ENCODE measurements at regions not wholly inside any gene's neighbourhood (a gene's known extent, or its start where the extent isn't known, plus 50 kb on each side); places are given as distances from the start of the nearest gene placed in this dataset.

DNA sequence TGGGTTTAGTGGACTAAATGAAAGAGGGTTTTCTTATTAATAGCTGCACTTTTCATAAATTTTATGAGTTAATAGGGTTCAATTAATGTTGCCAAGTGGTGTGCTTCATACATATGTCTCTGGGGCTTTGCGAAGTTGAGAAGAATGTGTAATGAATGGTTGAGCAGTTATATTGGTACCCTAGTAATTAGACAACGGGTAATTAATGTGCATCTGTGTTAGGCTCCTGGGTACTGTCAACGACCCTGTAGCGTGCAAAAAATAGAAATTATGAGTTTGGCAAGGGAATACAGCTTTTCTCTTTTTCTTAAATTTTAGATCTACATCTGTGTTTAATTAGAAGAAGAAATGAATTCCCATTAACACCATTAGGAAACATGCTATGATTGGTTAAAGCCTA, 1027.7 kb downstream of the ARAP2 start:
- DNase-seq (ENCODE audit: insufficient read length) (no peak), FAIRE-seq (no peak)
- no peak for TF ChIP-seq POLR2A (IDR thresholded peaks at IDR 0.05; ENCODE audit: low read depth, low read length)
- TF ChIP-seq POLR2AphosphoS5 (IDR thresholded peaks at IDR 0.05; ENCODE audit: low read depth, low read length): no peak
- no peak for TF ChIP-seq TAF1 (IDR thresholded peaks at IDR 0.05; ENCODE audit: borderline replicate concordance, low read depth, low read length)

DNA sequence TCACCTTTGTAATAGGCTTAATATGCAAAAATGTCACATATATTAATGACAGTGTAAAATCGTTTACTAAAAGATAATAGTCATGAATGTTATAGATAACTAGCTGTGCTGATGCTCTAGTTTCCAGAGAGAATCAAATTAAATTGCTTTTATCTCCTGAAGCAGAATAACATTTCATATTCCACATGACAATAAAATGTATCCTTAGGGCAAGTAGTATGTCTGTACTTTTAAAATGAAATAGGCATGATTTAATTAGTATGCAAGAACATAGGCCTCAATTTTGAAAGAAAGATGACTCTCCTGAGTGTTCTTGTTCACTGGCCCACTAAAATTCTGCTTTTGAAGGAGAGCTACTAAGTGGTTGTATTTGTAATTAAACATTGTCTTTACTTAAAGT, 1027.0 kb downstream of the ARAP2 start:
- no peak for FAIRE-seq
- no peak for TF ChIP-seq POLR2A (IDR thresholded peaks at IDR 0.05; ENCODE audit: low read depth, low read length)
- TF ChIP-seq TAF1 (IDR thresholded peaks at IDR 0.05; ENCODE audit: borderline replicate concordance, low read depth, low read length): no peak
- no peak for TF ChIP-seq POLR2AphosphoS5 (IDR thresholded peaks at IDR 0.05; ENCODE audit: low read depth, low read length)
- DNase-seq (ENCODE audit: insufficient read length): no peak

DNA sequence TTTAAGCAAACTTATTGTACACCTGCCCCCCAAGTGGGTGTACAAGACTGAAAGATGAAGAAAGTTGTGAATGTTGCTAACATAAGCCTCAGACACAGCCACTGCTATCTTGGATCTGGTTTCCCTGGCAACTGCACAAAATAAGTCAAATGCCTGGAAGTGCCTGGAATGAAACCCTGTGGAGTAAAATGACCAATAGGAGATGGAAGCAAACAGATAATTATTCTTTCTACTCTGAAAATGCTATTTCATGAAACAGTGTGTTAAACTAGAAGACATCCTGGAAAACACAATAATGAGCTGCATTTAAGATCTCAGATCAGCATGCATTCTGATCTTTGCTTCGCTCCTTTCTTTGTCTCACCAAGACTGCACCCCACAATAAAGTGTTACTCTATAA, 1016.0 kb downstream of the ARAP2 start:
- no peak for DNase-seq (ENCODE audit: insufficient read length)
- FAIRE-seq: no peak
- TF ChIP-seq POLR2AphosphoS5 (IDR thresholded peaks at IDR 0.05; ENCODE audit: low read depth, low read length): no peak
- TF ChIP-seq TAF1 (IDR thresholded peaks at IDR 0.05; ENCODE audit: borderline replicate concordance, low read depth, low read length): no peak
- TF ChIP-seq POLR2A (IDR thresholded peaks at IDR 0.05; ENCODE audit: low read depth, low read length): no peak

DNA sequence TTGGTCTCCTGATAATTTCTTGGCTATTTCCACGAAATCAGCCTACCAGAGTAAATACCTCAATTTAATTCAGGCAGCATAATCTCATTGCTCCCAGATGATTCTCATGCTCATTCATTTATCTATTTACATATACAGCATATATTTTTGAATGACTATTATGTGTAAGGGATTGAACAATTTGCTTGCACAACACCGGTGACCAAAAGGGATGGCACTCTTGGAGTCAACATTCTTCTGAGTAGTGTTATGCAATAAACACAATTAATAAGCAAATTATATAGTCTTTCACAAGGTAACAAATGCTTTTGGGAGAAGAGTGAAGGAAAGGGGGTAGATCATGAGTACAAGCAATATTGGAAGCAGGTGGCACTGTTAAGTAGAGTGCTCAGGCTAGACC, 1015.3 kb downstream of the ARAP2 start:
- TF ChIP-seq POLR2A (IDR thresholded peaks at IDR 0.05; ENCODE audit: low read depth, low read length) (no peak), POLR2AphosphoS5 (IDR thresholded peaks at IDR 0.05; ENCODE audit: low read depth, low read length) (no peak), TAF1 (IDR thresholded peaks at IDR 0.05; ENCODE audit: borderline replicate concordance, low read depth, low read length) (no peak)
- DNase-seq (ENCODE audit: insufficient read length) (no peak), FAIRE-seq (no peak)

DNA sequence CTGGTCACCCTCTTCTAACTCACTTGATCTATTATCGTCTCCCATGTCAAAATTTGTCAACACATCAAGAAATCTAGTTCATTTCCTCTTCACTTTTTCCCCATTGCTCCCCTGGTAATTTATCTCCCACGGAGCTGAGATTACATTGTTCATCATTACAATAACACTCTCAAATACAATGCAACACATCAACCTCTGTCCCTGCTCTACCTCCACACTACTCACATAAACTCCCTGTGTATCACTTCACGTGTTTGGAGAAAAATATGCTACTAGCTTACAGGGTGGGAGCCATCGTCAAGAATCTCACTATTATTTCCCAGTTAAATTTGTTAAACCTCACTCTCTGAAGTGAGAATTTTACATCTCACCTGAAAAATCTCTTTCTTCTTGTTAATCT, 1006.4 kb downstream of the ARAP2 start:
- no peak for TF ChIP-seq POLR2AphosphoS5 (IDR thresholded peaks at IDR 0.05; ENCODE audit: low read depth, low read length)
- TF ChIP-seq POLR2A (IDR thresholded peaks at IDR 0.05; ENCODE audit: low read depth, low read length): no peak
- no peak for TF ChIP-seq TAF1 (IDR thresholded peaks at IDR 0.05; ENCODE audit: borderline replicate concordance, low read depth, low read length)
- no peak for DNase-seq (ENCODE audit: insufficient read length)
- FAIRE-seq: no peak

DNA sequence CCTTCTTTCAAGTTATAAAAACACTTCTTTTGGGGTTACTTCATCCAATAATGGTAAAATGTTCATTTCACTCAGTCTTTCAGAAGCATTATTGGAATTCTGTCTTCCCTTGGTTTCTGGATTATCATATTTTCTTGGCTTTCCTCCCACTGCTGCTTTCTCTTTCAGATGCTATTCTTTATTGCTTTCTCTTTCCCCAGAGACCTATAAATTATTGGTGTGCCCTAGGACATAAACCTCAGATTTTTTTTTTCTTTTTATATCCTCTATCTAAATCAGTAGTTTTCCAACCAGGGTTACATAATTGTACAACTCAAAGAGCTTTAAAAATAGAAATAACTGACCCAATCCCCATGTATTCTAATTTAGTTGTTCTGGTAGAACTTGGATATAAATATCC, 1005.5 kb downstream of the ARAP2 start:
- DNase-seq (ENCODE audit: insufficient read length) (no peak), FAIRE-seq (no peak)
- TF ChIP-seq POLR2AphosphoS5 (IDR thresholded peaks at IDR 0.05; ENCODE audit: low read depth, low read length) (no peak), TAF1 (IDR thresholded peaks at IDR 0.05; ENCODE audit: borderline replicate concordance, low read depth, low read length) (no peak), POLR2A (IDR thresholded peaks at IDR 0.05; ENCODE audit: low read depth, low read length) (no peak)

DNA sequence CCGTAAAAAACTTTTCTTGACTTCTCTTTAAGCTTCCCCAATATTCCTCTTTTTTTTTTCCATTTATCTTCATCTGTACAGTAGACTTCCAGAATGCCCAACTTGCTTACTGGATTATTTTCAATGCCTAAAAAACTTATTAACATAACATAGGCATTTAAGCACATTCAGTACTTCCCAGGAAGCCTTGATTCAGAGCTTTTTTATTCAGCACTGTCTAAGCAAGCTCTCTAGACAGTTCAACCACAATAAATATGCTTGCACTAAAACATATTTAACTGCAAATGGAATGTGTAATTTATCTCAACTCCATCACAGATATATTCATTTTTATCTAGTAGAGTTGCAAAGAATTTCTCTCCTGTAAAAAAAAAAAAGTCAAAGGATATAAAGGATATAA, 997.8 kb downstream of the ARAP2 start:
- TF ChIP-seq TAF1 (IDR thresholded peaks at IDR 0.05; ENCODE audit: borderline replicate concordance, low read depth, low read length) (no peak), POLR2A (IDR thresholded peaks at IDR 0.05; ENCODE audit: low read depth, low read length) (no peak), POLR2AphosphoS5 (IDR thresholded peaks at IDR 0.05; ENCODE audit: low read depth, low read length) (no peak)
- FAIRE-seq: no peak
- no peak for DNase-seq (ENCODE audit: insufficient read length)

DNA sequence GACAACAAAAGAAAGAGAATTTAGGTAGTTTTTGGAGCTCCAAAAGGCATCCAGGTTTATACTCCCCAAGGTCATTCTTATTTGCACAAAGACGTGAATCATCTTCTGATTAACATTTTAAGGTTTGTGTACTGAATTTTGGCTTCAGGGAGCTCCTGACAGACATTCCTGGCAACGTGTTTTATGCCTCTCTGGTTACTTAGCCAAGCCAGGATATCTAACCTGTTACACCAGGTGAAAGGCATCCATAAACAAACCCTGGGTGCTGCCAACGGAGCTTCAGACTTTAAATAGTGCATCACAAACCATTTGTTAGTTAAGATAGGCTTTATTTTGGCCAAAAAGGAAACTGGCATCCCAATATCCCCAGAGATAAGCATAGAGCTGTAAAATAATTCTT, 997.3 kb downstream of the ARAP2 start:
- TF ChIP-seq TAF1 (IDR thresholded peaks at IDR 0.05; ENCODE audit: borderline replicate concordance, low read depth, low read length) (no peak), POLR2A (IDR thresholded peaks at IDR 0.05; ENCODE audit: low read depth, low read length) (no peak), POLR2AphosphoS5 (IDR thresholded peaks at IDR 0.05; ENCODE audit: low read depth, low read length) (no peak)
- no peak for DNase-seq (ENCODE audit: insufficient read length)
- no peak for FAIRE-seq

DNA sequence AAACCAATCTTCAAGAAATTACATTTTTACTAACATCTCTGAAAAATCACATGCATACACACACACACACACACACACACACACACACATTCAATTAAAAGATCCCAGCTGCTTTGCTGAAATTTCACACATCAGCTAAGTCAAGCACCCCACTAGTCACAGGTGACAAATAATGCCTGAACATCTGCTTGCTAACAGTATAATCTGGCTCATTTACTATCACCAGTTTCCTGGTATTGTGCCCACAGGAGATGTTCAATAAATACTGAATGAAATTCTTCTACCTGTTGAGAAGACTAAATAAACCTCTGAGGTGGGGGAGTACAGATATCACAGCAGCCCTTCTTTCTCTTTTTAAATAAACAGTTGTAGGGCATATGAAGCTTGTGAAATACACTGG, 994.0 kb downstream of the ARAP2 start:
- DNase-seq (ENCODE audit: insufficient read length) (no peak), FAIRE-seq (no peak)
- no peak for TF ChIP-seq POLR2AphosphoS5 (IDR thresholded peaks at IDR 0.05; ENCODE audit: low read depth, low read length)
- no peak for TF ChIP-seq POLR2A (IDR thresholded peaks at IDR 0.05; ENCODE audit: low read depth, low read length)
- no peak for TF ChIP-seq TAF1 (IDR thresholded peaks at IDR 0.05; ENCODE audit: borderline replicate concordance, low read depth, low read length)

DNA sequence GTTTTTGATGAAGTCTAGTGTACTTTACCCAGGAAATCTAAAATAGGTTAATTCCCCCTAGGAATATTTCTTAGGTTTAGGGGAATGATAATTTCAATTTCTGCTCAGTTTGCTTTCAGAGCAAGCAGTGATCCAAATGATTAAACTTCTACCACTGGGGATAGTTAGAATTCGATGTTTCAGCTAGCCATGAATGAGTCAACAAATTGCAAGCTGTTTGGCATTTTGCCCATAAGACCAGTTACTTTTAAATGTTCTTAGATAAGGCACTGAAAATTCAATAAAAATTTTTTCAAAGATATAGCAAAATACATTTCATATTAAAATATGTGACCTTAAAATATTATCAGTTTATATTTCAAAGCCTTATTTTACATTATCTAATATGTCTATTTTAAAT, 993.6 kb downstream of the ARAP2 start:
- no peak for DNase-seq (ENCODE audit: insufficient read length)
- FAIRE-seq: no peak
- no peak for TF ChIP-seq POLR2AphosphoS5 (IDR thresholded peaks at IDR 0.05; ENCODE audit: low read depth, low read length)
- TF ChIP-seq POLR2A (IDR thresholded peaks at IDR 0.05; ENCODE audit: low read depth, low read length): no peak
- TF ChIP-seq TAF1 (IDR thresholded peaks at IDR 0.05; ENCODE audit: borderline replicate concordance, low read depth, low read length): no peak

DNA sequence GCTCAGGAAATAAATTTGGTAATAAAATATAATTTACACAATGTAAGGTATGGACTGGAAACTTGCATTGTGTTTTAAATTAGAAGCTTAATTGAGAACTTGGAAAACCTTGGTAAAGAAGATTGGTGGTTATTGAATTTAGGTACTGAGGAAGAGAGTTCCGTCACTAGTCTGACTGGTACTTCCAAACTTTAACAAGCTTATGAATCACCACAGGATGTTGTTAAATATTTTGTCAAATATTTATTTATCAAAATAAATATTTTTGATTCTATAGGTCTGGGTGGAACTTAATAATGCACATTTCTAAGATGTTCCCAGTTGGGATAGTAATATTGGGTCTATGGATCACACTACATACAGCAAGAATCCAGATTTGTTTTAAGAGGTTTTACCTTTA, 992.2 kb downstream of the ARAP2 start:
- FAIRE-seq (no peak), DNase-seq (ENCODE audit: insufficient read length) (no peak)
- TF ChIP-seq POLR2AphosphoS5 (IDR thresholded peaks at IDR 0.05; ENCODE audit: low read depth, low read length) (no peak), TAF1 (IDR thresholded peaks at IDR 0.05; ENCODE audit: borderline replicate concordance, low read depth, low read length) (no peak), POLR2A (IDR thresholded peaks at IDR 0.05; ENCODE audit: low read depth, low read length) (no peak)

DNA sequence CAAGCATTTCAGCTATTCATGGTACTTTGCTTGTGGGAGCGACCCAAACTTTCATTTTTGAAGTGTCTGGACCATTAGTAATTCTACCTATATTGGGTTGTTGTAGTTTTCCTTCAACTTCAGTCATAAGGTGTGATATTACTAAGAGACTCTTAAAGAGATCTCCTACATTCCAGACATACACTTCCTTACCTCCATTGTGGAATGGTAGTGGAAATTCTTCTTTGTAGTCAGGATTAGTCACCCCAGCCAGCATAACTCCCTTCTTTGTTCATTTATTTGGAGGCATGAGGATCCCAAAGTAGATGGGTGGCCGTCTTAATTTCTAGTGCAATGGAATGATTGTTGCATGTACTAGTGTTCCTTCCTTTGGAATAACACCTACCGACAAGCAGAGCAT, 991.4 kb downstream of the ARAP2 start:
- DNase-seq (ENCODE audit: insufficient read length): no peak
- FAIRE-seq: no peak
- no peak for TF ChIP-seq POLR2AphosphoS5 (IDR thresholded peaks at IDR 0.05; ENCODE audit: low read depth, low read length)
- TF ChIP-seq TAF1 (IDR thresholded peaks at IDR 0.05; ENCODE audit: borderline replicate concordance, low read depth, low read length): no peak
- TF ChIP-seq POLR2A (IDR thresholded peaks at IDR 0.05; ENCODE audit: low read depth, low read length): no peak

DNA sequence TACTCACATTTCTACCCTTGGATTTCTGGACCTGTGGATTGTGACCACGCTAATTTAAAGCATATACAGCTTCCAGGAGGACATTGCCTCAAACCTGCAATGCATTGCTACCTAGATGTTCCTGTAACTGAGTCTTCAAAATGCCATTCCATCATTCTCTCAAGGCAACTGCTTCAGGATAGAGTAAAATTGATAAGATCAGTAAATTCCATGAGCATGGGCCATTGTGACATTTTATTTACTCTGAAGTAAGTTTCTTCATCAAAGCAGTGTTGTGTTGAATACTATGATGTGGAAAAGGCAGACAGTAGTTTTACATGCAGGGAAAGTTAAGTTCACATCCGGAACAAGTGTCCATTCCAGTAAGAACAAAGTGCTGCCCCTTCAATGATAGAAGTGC, 991.0 kb downstream of the ARAP2 start:
- no peak for TF ChIP-seq TAF1 (IDR thresholded peaks at IDR 0.05; ENCODE audit: borderline replicate concordance, low read depth, low read length)
- TF ChIP-seq POLR2AphosphoS5 (IDR thresholded peaks at IDR 0.05; ENCODE audit: low read depth, low read length): no peak
- TF ChIP-seq POLR2A (IDR thresholded peaks at IDR 0.05; ENCODE audit: low read depth, low read length): no peak
- no peak for DNase-seq (ENCODE audit: insufficient read length)
- FAIRE-seq: no peak
